ENCODE measurements at regions not wholly inside any gene's neighbourhood (a gene's known extent, or its start where the extent isn't known, plus 50 kb on each side); places are given as distances from the start of the nearest gene placed in this dataset.

DNA sequence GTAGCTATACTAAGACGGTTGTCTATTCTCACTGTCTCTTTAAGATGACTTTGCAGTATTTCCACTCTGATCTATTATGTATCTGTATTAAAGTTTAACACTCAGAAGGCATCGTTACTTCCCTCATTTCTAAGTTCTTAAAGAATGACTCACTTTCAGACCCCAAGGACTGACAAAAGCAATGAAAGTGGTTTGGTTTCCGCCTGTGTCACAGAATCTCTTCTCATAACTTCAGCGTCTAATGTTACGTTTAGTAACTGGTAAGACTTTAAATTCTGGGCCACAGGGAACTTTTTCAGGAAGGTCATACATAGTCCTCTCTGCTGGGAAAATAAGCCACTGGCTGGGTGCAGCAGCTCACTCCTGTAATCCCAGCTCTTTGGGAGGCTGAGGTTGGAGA, 892.0 kb upstream of the AUTS2 start:
- no peak overlapping the region for H2AFZ ChIP-seq (ENCODE audit: low read length)
- H3K23me2 ChIP-seq (ENCODE audit: low read depth, low read length): peaks cover 1% of the 10 kb centered on the region; the same call in 1 of the 2 replicates
- H3K4me3 ChIP-seq (ENCODE audit: extremely low read depth in 1 of 4, insufficient read depth in 2 of 4, low read depth in 3 of 4, low read length in 4 of 4): no peak overlapping the region
- no peak for DNase-seq (ENCODE audit: low read depth in 1 of 2, low spot score in 2 of 2)
- H3K18ac ChIP-seq (ENCODE audit: extremely low read depth, low read length): no peak overlapping the region
- peaks cover 0 to 5% of the 10 kb centered on the region in 2 experiments; a peak in 1 of 4 replicates for H3K9me3 ChIP-seq (ENCODE audit: insufficient read depth in 2 of 2, low read depth in 1 of 2, low read length in 1 of 2)
- POLR2A ChIA-PET (ENCODE audit: partially characterized antibody): no interaction called here
- no peak overlapping the region for H3K4me2 ChIP-seq (ENCODE audit: insufficient read depth in 1 of 2, low read depth in 2 of 2, low read length in 2 of 2)
- no peak overlapping the region for H3K14ac ChIP-seq (ENCODE audit: insufficient read length)
- no peak overlapping the region for H2BK12ac ChIP-seq (ENCODE audit: low read depth, low read length)
- no peak overlapping the region for H2BK5ac ChIP-seq (ENCODE audit: low read depth, low read length)
- H4K8ac ChIP-seq (ENCODE audit: extremely low read depth, insufficient read depth, low read length): no peak overlapping the region
- H3K56ac ChIP-seq (replicated peaks; ENCODE audit: insufficient read length, low read depth, low read length): no peak overlapping the region
- no peaks in the 10 kb centered on the region for H3K36me3 ChIP-seq (ENCODE audit: control insufficient read depth in 2 of 4, insufficient read depth in 4 of 4, low read length in 3 of 4)
- H2BK120ac ChIP-seq (replicated peaks; ENCODE audit: low read depth, low read length): no peak overlapping the region
- no peaks in the 10 kb centered on the region for H3K79me1 ChIP-seq (ENCODE audit: low read depth, low read length)
- no peak overlapping the region for H2BK15ac ChIP-seq (ENCODE audit: low read length)
- H3K79me2 ChIP-seq (ENCODE audit: control insufficient read depth in 1 of 2, insufficient read depth in 2 of 2, low read length in 2 of 2): no peaks in the 10 kb centered on the region
- H3K27ac ChIP-seq (ENCODE audit: low read depth, low read length): no peak overlapping the region
- H3K4me1 ChIP-seq (replicated peaks in 1 of 4; ENCODE audit: control insufficient read depth in 3 of 4, insufficient read depth in 4 of 4, low read length in 3 of 4): no peaks in the 10 kb centered on the region
- no peak overlapping the region for H3K4ac ChIP-seq (replicated peaks; ENCODE audit: insufficient read length, low read depth, low read length)
- no peak overlapping the region for H4K5ac ChIP-seq (ENCODE audit: insufficient read length, low read depth, low read length)
- CTCF ChIA-PET (ENCODE audit: partially characterized antibody): interaction anchor here (0.6 to 1.0 kb wide), 2 partner anchors 18 to 78 kb away, joined by 3 read pairs; no protein-coding TSS in a partner anchor
- H3K23ac ChIP-seq (ENCODE audit: insufficient read length): no peak overlapping the region
- no peaks in the 10 kb centered on the region for H3K27me3 ChIP-seq (replicated peaks in 1 of 4; ENCODE audit: control insufficient read depth in 3 of 4, extremely low read depth in 1 of 4, insufficient read depth in 3 of 4, low read length in 3 of 4)
- no peak overlapping the region for H2BK20ac ChIP-seq (ENCODE audit: low read length)
- WGBS, 2 experiments (ENCODE audit: extremely low coverage in 1 of 2, insufficient coverage in 1 of 2, insufficient read length in 1 of 2, insufficient replicate concordance in 2 of 2, low coverage in 1 of 2, low lambda C conversion rate in 2 of 2, missing lambda C conversion rate in 1 of 2): 94% methylated on average over 5 of the region's 5 CpGs; no CpG with 5 or more reads in 1 of the 2 experiments
- no peak for FAIRE-seq
- no peak overlapping the region for H2AK5ac ChIP-seq (ENCODE audit: low read depth, low read length)
- no peak overlapping the region for H3K9ac ChIP-seq (replicated peaks in 1 of 4; ENCODE audit: extremely low read depth in 1 of 4, low read depth in 3 of 4, low read length in 3 of 4)
- H4K20me1 ChIP-seq (replicated peaks in 1 of 2; ENCODE audit: control insufficient read depth in 1 of 2, insufficient read depth in 2 of 2, low read length in 2 of 2): no peaks in the 10 kb centered on the region
- no peak overlapping the region for H4K91ac ChIP-seq (replicated peaks; ENCODE audit: insufficient read length, low read length)
- TF ChIP-seq TCF12 (IDR thresholded peaks at IDR 0.05; ENCODE audit: low read depth, low read length): no peak
- TF ChIP-seq NANOG (IDR thresholded peaks at IDR 0.05; ENCODE audit: insufficient read depth, low read depth, low read length, poor library complexity, severe bottlenecking): no peak
- no peak for TF ChIP-seq SIX5 (IDR thresholded peaks at IDR 0.05; ENCODE audit: low read depth, low read length)
- TF ChIP-seq POLR2AphosphoS5 (IDR thresholded peaks at IDR 0.05; ENCODE audit: low read depth, low read length): no peak
- TF ChIP-seq, protein P1, sequence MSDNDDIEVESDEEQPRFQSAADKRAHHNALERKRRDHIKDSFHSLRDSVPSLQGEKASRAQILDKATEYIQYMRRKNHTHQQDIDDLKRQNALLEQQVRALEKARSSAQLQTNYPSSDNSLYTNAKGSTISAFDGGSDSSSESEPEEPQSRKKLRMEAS (IDR thresholded peaks at IDR 0.05): no peak
- TF ChIP-seq SRF (IDR thresholded peaks at IDR 0.05; ENCODE audit: low read depth, low read length): no peak
- no peak for TF ChIP-seq CBX5 (IDR thresholded peaks at IDR 0.05; ENCODE audit: low read depth, low read length)
- no peak for TF ChIP-seq NRF1 (IDR thresholded peaks at IDR 0.05; ENCODE audit: low read depth, low read length)
- TF ChIP-seq GTF2F1 (IDR thresholded peaks at IDR 0.05; ENCODE audit: borderline replicate concordance, low read depth, low read length): no peak
- no peak for TF ChIP-seq KDM4A (IDR thresholded peaks at IDR 0.05; ENCODE audit: low read depth, low read length, severe bottlenecking)
- TF ChIP-seq CEBPB (IDR thresholded peaks at IDR 0.05; ENCODE audit: low read depth, low read length): no peak
- no peak for TF ChIP-seq RAD21 (IDR thresholded peaks at IDR 0.05 in 1 of 2, conservative IDR thresholded peaks at IDR 0.05 in 1 of 2; ENCODE audit: low read depth in 2 of 2, low read length in 2 of 2)

All from H1 (cell line).